HG02870 (cell line): ENCODE measurements at regions not wholly inside any gene's neighbourhood (a gene's known extent, or its start where the extent isn't known, plus 50 kb on each side); places are given as distances from the start of the nearest gene placed in this dataset.

ENCODE experiments used
- ATAC-seq: cut with Tn5 transposase; IDR thresholded peaks from one replicate; pipeline ENCODE4 v1.9.1; 2021; ENCODE audit warnings: mild to moderate bottlenecking, moderate library complexity; ENCODE audit not compliant: unreplicated experiment

- ATAC-seq = no peak
Observed at GRCh38 chr1:218852527-218852926, 321.2 kb upstream of the LYPLAL1 start.

GRCh38 chr1:218863987-218864386, 309.7 kb upstream of the LYPLAL1 start:
- no peak for ATAC-seq

- ATAC-seq = no peak
Observed at GRCh38 chr1:218865591-218865990, 308.1 kb upstream of the LYPLAL1 start.

GRCh38 chr1:218866507-218866906, 307.2 kb upstream of the LYPLAL1 start:
- ATAC-seq = no peak

GRCh38 chr1:218867066-218867465, 306.6 kb upstream of the LYPLAL1 start:
- ATAC-seq = no peak

- ATAC-seq = no peak
Observed at GRCh38 chr1:218867941-218868626, 305.6 kb upstream of the LYPLAL1 start.

- no peak for ATAC-seq
Observed at GRCh38 chr1:218869276-218869675, 304.4 kb upstream of the LYPLAL1 start.

GRCh38 chr1:218872026-218872425, 301.7 kb upstream of the LYPLAL1 start:
- ATAC-seq = no peak

GRCh38 chr1:218872928-218873327, 300.8 kb upstream of the LYPLAL1 start:
- no peak for ATAC-seq

GRCh38 chr1:218874313-218874712, 299.4 kb upstream of the LYPLAL1 start:
- no peak for ATAC-seq

GRCh38 chr1:218874801-218875400, 298.8 kb upstream of the LYPLAL1 start:
- ATAC-seq = no peak

GRCh38 chr1:218878369-218878768, 295.3 kb upstream of the LYPLAL1 start:
- ATAC-seq = no peak

GRCh38 chr1:218880484-218881060, 293.1 kb upstream of the LYPLAL1 start:
- ATAC-seq = no peak

GRCh38 chr1:218882454-218882853, 291.2 kb upstream of the LYPLAL1 start:
- no peak for ATAC-seq

GRCh38 chr1:218886101-218886871, 287.4 kb upstream of the LYPLAL1 start:
- no peak for ATAC-seq

GRCh38 chr1:218887141-218887925, 286.3 kb upstream of the LYPLAL1 start:
- ATAC-seq = no peak

GRCh38 chr1:218890451-218890850, 283.2 kb upstream of the LYPLAL1 start:
- ATAC-seq = no peak

GRCh38 chr1:218891577-218891976, 282.1 kb upstream of the LYPLAL1 start:
- no peak for ATAC-seq

- no peak for ATAC-seq
Observed at GRCh38 chr1:218895064-218895587, 278.6 kb upstream of the LYPLAL1 start.

- no peak for ATAC-seq
Observed at GRCh38 chr1:218896202-218896601, 277.5 kb upstream of the LYPLAL1 start.

- ATAC-seq = no peak
Observed at GRCh38 chr1:218898921-218899320, 274.8 kb upstream of the LYPLAL1 start.
